RWPE2 (cell line): ENCODE measurements at regions not wholly inside any gene's neighbourhood (a gene's known extent, or its start where the extent isn't known, plus 50 kb on each side); places are given as distances from the start of the nearest gene placed in this dataset.

ENCODE experiments used
- ATAC-seq: fragments of 200-7000 bp; cut with Tn5 transposase; 3 replicates; pipeline ENCODE4 v1.9.1; 2021; ENCODE audit warnings: low read depth
- DNase-seq: peaks from one replicate; pipeline ENCODE4 v3.0.0-alpha.2; 2020; ENCODE audit warnings: low spot score
- H3K27ac ChIP-seq: fragments of 450-650 bp; 2 replicates; pipeline ENCODE4 v1.5.1; 2017; ENCODE audit warnings: mild to moderate bottlenecking; ENCODE audit not compliant: poor library complexity, severe bottlenecking
- H3K27me3 ChIP-seq: fragments of 250-450 bp; sonication (Bioruptor Pico); 2 replicates; pipeline ENCODE4 v1.5.1; 2021; ENCODE audit warnings: mild to moderate bottlenecking, moderate library complexity; ENCODE audit not compliant: insufficient read depth, poor library complexity, severe bottlenecking
- H3K36me3 ChIP-seq: fragments of 250-450 bp; sonication (Bioruptor Pico); 2 replicates; pipeline ENCODE4 v1.5.1; 2020; ENCODE audit warnings: low read depth, mild to moderate bottlenecking, moderate library complexity
- H3K4me1 ChIP-seq: fragments of 250-450 bp; sonication (Bioruptor Pico); 2 replicates; pipeline ENCODE4 v1.5.1; 2021; ENCODE audit warnings: mild to moderate bottlenecking, moderate library complexity; ENCODE audit not compliant: insufficient read depth, poor library complexity, severe bottlenecking
- H3K4me3 ChIP-seq: fragments of 250-450 bp; sonication (Bioruptor Pico); 2 replicates; pipeline ENCODE4 v1.5.1; 2021; ENCODE audit warnings: mild to moderate bottlenecking, moderate library complexity; ENCODE audit not compliant: severe bottlenecking
- H3K9me3 ChIP-seq: fragments of 250-450 bp; sonication (Bioruptor Pico); 2 replicates; pipeline ENCODE4 v1.5.1; 2021; ENCODE audit warnings: mild to moderate bottlenecking, moderate library complexity; ENCODE audit not compliant: severe bottlenecking
- CTCF ChIP-seq: fragments of 450-650 bp; IDR thresholded peaks from one replicate; pipeline ENCODE4 v1.5.1; 2017; ENCODE audit warnings: mild to moderate bottlenecking, moderate library complexity; ENCODE audit not compliant: poor library complexity, severe bottlenecking

DNA sequence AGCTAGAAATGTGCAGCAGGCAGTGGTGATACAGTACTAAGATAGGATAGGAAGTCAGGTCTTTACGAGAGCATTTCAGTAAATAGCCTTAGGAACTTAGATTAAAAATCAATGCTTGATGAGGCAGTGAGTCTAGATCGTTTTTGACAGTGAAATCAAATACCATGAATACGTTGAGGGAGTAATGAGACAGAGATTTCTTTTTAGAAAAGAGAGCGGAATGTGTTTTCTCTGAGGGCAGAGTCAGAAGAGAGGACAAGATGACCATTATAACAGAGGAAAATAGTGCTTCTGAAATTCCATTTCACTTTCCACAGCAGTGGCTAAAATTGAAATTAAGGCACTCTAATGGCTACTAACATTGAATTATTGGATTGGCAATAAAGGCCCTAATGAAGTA is 339.6 kb downstream of the UTRN start:
- no peak for DNase-seq
- H3K27ac ChIP-seq = no peak overlapping the region

DNA sequence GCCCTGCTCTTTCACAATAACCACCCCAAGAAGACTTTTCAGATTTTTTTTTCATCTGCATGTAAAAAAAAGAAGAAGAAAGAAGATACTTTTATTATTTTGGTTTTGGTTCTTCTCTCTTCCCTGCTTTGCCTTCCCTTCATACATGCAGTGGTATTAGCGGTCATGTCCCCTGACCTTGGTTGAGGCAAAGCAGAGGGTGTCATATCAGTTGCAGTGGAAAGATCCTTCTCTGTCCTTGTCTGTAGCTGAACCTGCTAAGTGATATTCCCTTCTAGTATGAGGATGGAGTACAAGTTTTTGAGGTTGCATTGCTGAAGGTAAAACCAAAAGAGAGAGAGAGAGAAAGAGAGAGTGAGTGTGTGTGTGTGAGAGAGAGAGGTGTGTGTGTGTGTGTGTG is 345.7 kb downstream of the UTRN start:
- ATAC-seq (no peak), DNase-seq (no peak)
- Histone ChIP-seq H3K36me3 (no peaks in the 10 kb centered on the region), H3K27ac (no peak overlapping the region), H3K4me1 (no peaks in the 10 kb centered on the region), H3K27me3 (no peaks in the 10 kb centered on the region), H3K9me3 (no peaks in the 10 kb centered on the region), H3K4me3 (no peak overlapping the region)
- TF ChIP-seq CTCF = no peak

More for the DNA sequence above, 339.6 kb downstream of the UTRN start:
- no peaks in the 10 kb centered on the region for H3K36me3 ChIP-seq
- no peaks in the 10 kb centered on the region for H3K27me3 ChIP-seq
- H3K9me3 ChIP-seq = no peaks in the 10 kb centered on the region
- H3K4me1 ChIP-seq = no peaks in the 10 kb centered on the region
- no peak for ATAC-seq
- no peak for TF ChIP-seq CTCF
- no peak overlapping the region for H3K4me3 ChIP-seq

- H3K4me3 ChIP-seq = no peak overlapping the region
- H3K27ac ChIP-seq = no peak overlapping the region
- ATAC-seq = no peak
- no peaks in the 10 kb centered on the region for H3K36me3 ChIP-seq
- H3K4me1 ChIP-seq = no peaks in the 10 kb centered on the region
- TF ChIP-seq CTCF = no peak
- no peak for DNase-seq
- H3K9me3 ChIP-seq = no peaks in the 10 kb centered on the region
- H3K27me3 ChIP-seq = no peaks in the 10 kb centered on the region
Observed at GRCh38 chr6:144632266-144632665, 347.1 kb downstream of the UTRN start.

GRCh38 chr6:144633886-144634285 is 348.8 kb downstream of the UTRN start:
- no peaks in the 10 kb centered on the region for H3K9me3 ChIP-seq
- no peaks in the 10 kb centered on the region for H3K36me3 ChIP-seq
- H3K4me1 ChIP-seq = no peaks in the 10 kb centered on the region
- DNase-seq (no peak), ATAC-seq (no peak)
- H3K27ac ChIP-seq = no peak overlapping the region
- H3K4me3 ChIP-seq = no peak overlapping the region
- no peaks in the 10 kb centered on the region for H3K27me3 ChIP-seq
- no peak for TF ChIP-seq CTCF

DNA sequence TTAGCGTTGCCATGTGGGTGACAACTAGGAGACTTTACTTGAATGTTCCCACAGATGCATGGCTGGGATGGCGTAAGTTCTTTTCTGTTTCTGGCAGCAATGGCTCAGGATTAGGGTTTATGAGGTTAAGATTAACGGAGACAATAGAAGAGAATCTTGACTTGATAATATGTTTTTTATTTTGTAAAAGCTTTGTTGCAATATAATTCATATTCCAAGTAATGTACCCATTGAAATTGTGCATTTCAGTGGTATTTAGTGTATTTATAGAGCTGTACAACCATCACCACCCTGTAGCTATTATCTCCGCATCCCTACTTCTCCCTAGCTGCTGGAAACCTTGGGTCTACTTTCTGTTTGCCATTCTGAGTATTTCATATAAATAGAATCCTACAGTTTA is 349.2 kb downstream of the UTRN start:
- no peak overlapping the region for H3K4me3 ChIP-seq
- H3K27ac ChIP-seq = no peak overlapping the region
- no peaks in the 10 kb centered on the region for H3K36me3 ChIP-seq
- no peaks in the 10 kb centered on the region for H3K4me1 ChIP-seq
- no peak for TF ChIP-seq CTCF
- ATAC-seq (no peak), DNase-seq (no peak)
- H3K27me3 ChIP-seq = no peaks in the 10 kb centered on the region
- H3K9me3 ChIP-seq = no peaks in the 10 kb centered on the region
